Neural progenitor cell (in vitro differentiated cells): ENCODE measurements at regions not wholly inside any gene's neighbourhood (a gene's known extent, or its start where the extent isn't known, plus 50 kb on each side); places are given as distances from the start of the nearest gene placed in this dataset.

Experiments used
- DNase-seq: peaks from one replicate; pipeline ENCODE4 v3.0.0-alpha.2; 2016; ENCODE audit warnings: low spot score
- H2AFZ ChIP-seq: fragments of 200-600 bp; sonication (generic); replicated peaks from 2 replicates; pipeline ENCODE4 v1.6.1; 2016; ENCODE audit warnings: antibody characterized with exemption
- H3F3A ChIP-seq: fragments of 200-600 bp; sonication (generic); 2 replicates; pipeline ENCODE4 v1.6.1; 2016; ENCODE audit warnings: antibody characterized with exemption, low read depth
- H3K27ac ChIP-seq: fragments of 200-600 bp; sonication (generic); 2 replicates; pipeline ENCODE4 v1.5.1; 2016; ENCODE audit warnings: mild to moderate bottlenecking
- H3K27me3 ChIP-seq: fragments of 200-600 bp; sonication (generic); 2 replicates; pipeline ENCODE4 v1.6.1; 2016; ENCODE audit warnings: mild to moderate bottlenecking, moderate library complexity
- H3K36me3 ChIP-seq: fragments of 200-600 bp; sonication (generic); 2 replicates; pipeline ENCODE4 v1.5.1; 2016
- H3K4me1 ChIP-seq: fragments of 200-600 bp; sonication (generic); 2 replicates; pipeline ENCODE4 v1.6.1; 2016; ENCODE audit warnings: mixed run types
- H3K4me2 ChIP-seq: fragments of 200-600 bp; sonication (generic); 2 replicates; pipeline ENCODE4 v1.6.1; 2016
- H3K4me3 ChIP-seq: fragments of 200-600 bp; sonication (generic); 2 replicates; pipeline ENCODE4 v1.5.1; 2016
- H3K79me2 ChIP-seq: fragments of 200-600 bp; sonication (generic); 2 replicates; pipeline ENCODE4 v1.6.1; 2016; ENCODE audit warnings: low read depth
- H3K9ac ChIP-seq: fragments of 200-600 bp; sonication (generic); 2 replicates; pipeline ENCODE4 v1.6.1; 2016
- H3K9me3 ChIP-seq: fragments of 200-600 bp; sonication (generic); 2 replicates; pipeline ENCODE4 v1.5.1; 2016; ENCODE audit warnings: low read depth
- H4K20me1 ChIP-seq: fragments of 200-600 bp; sonication (generic); 2 replicates; pipeline ENCODE4 v1.6.1; 2016; ENCODE audit warnings: low read depth
- H3K27ac Mint-ChIP-seq: 3 replicates; pipeline ENCODE4 v1.8.0; 2021; ENCODE audit warnings: mixed read lengths
- H3K27me3 Mint-ChIP-seq: 2 replicates; pipeline ENCODE4 v1.8.0; 2022; ENCODE audit warnings: low read depth, mild to moderate bottlenecking, inconsistent platforms, moderate library complexity, mixed read lengths; ENCODE audit not compliant: insufficient read depth
- H3K36me3 Mint-ChIP-seq: 3 replicates; pipeline ENCODE4 v1.8.0; 2021; ENCODE audit warnings: mixed read lengths
- H3K4me1 Mint-ChIP-seq: 3 replicates; pipeline ENCODE4 v1.8.0; 2021; ENCODE audit warnings: mixed read lengths
- H3K4me3 Mint-ChIP-seq: 3 replicates; pipeline ENCODE4 v1.8.0; 2021; ENCODE audit warnings: mild to moderate bottlenecking, moderate library complexity, mixed read lengths
- H3K9me3 Mint-ChIP-seq: 3 replicates; pipeline ENCODE4 v1.8.0; 2020; ENCODE audit warnings: mixed read lengths
- EZH2 ChIP-seq: fragments of 200-600 bp; sonication (generic); IDR thresholded peaks from 2 replicates; pipeline ENCODE4 v1.6.1; 2017; ENCODE audit warnings: antibody characterized with exemption, mild to moderate bottlenecking, moderate library complexity
- EZH2phosphoT487 ChIP-seq: fragments of 200-600 bp; sonication (generic); IDR thresholded peaks from 2 replicates; pipeline ENCODE4 v1.6.1; 2017; ENCODE audit warnings: antibody characterized with exemption
- TF ChIP-seq, protein P1 (sequence below): fragments of 200-600 bp; sonication (generic); IDR thresholded peaks from 2 replicates; pipeline ENCODE4 v1.5.1; 2017; ENCODE audit warnings: antibody characterized with exemption, mild to moderate bottlenecking

DNA sequence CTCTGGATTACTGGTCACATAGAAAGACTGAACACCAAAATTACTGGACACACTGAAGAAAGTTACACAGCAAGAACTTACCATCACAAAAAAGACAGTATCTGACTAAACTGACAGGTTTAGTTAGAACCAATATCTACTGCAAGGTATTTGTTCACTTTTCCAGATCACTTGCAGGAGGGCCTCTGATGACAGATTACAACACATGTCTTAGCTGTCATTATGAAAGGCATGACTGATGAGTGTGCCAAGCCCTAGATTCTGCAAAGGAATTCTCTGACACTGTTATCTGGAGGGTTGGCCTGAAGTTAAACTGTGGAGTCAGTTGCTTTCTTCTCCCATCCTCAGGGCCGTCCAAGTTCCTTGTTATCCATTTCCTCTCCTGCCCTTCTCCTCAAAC lies 242.7 kb downstream of the KIF20B start:
- no peak overlapping the region for H3K4me2 ChIP-seq
- H2AFZ ChIP-seq, result no peak overlapping the region
- DNase-seq, result no peak
- H3F3A ChIP-seq, result no peaks in the 10 kb centered on the region
- H3K36me3 ChIP-seq, result no peaks in the 10 kb centered on the region
- Mint-ChIP-seq H3K4me3 (no peak overlapping the region), H3K9me3 (peaks cover 15% of the 10 kb centered on the region), H3K27ac (no peak overlapping the region), H3K36me3 (no peaks in the 10 kb centered on the region), H3K27me3 (peaks cover 2% of the 10 kb centered on the region), H3K4me1 (no peaks in the 10 kb centered on the region)
- no peaks in the 10 kb centered on the region for H3K27me3 ChIP-seq
- H3K9ac ChIP-seq, result no peak overlapping the region
- TF ChIP-seq EZH2, result no peak
- TF ChIP-seq EZH2phosphoT487, result no peak
- TF ChIP-seq, protein P1, sequence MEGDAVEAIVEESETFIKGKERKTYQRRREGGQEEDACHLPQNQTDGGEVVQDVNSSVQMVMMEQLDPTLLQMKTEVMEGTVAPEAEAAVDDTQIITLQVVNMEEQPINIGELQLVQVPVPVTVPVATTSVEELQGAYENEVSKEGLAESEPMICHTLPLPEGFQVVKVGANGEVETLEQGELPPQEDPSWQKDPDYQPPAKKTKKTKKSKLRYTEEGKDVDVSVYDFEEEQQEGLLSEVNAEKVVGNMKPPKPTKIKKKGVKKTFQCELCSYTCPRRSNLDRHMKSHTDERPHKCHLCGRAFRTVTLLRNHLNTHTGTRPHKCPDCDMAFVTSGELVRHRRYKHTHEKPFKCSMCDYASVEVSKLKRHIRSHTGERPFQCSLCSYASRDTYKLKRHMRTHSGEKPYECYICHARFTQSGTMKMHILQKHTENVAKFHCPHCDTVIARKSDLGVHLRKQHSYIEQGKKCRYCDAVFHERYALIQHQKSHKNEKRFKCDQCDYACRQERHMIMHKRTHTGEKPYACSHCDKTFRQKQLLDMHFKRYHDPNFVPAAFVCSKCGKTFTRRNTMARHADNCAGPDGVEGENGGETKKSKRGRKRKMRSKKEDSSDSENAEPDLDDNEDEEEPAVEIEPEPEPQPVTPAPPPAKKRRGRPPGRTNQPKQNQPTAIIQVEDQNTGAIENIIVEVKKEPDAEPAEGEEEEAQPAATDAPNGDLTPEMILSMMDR, result no peak
- H3K79me2 ChIP-seq, result no peaks in the 10 kb centered on the region
- H4K20me1 ChIP-seq, result no peaks in the 10 kb centered on the region
- H3K27ac ChIP-seq, result no peak overlapping the region
- H3K9me3 ChIP-seq, result no peaks in the 10 kb centered on the region
- H3K4me1 ChIP-seq, result no peaks in the 10 kb centered on the region
- no peak overlapping the region for H3K4me3 ChIP-seq

DNA sequence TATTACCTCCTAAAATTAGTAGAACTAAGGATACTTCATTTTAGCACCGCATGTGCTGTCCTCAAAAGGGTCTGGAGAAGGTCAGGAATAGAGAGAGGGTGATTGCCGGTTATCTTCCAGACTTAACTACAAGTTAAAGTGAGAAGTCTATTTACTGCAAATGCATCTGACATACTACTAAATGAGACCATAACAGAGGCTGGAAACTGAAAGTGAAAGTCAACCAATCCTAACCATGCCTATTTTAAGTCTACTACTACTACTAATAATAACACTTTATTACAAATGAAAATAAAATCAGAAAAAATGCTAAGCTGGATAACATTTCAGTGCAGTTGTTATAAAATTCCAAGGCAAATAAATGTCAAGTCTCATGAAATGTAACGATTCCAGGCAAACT lies 244.7 kb downstream of the KIF20B start:
- no peaks in the 10 kb centered on the region for H3K9me3 ChIP-seq
- H3K4me1 ChIP-seq, result no peaks in the 10 kb centered on the region
- Mint-ChIP-seq H3K36me3 (no peaks in the 10 kb centered on the region), H3K27ac (no peak overlapping the region), H3K4me1 (no peaks in the 10 kb centered on the region), H3K4me3 (no peak overlapping the region), H3K9me3 (peaks cover 15% of the 10 kb centered on the region), H3K27me3 (peaks cover 2% of the 10 kb centered on the region)
- no peaks in the 10 kb centered on the region for H3K36me3 ChIP-seq
- no peaks in the 10 kb centered on the region for H3K79me2 ChIP-seq
- H3F3A ChIP-seq, result no peaks in the 10 kb centered on the region
- no peak for DNase-seq
- H2AFZ ChIP-seq, result no peak overlapping the region
- TF ChIP-seq EZH2phosphoT487 (no peak), EZH2 (no peak)
- TF ChIP-seq, protein P1, result no peak
- no peaks in the 10 kb centered on the region for H3K27me3 ChIP-seq
- H3K4me3 ChIP-seq, result no peak overlapping the region
- H3K27ac ChIP-seq, result no peak overlapping the region
- no peak overlapping the region for H3K4me2 ChIP-seq
- no peaks in the 10 kb centered on the region for H4K20me1 ChIP-seq
- H3K9ac ChIP-seq, result no peak overlapping the region

DNA sequence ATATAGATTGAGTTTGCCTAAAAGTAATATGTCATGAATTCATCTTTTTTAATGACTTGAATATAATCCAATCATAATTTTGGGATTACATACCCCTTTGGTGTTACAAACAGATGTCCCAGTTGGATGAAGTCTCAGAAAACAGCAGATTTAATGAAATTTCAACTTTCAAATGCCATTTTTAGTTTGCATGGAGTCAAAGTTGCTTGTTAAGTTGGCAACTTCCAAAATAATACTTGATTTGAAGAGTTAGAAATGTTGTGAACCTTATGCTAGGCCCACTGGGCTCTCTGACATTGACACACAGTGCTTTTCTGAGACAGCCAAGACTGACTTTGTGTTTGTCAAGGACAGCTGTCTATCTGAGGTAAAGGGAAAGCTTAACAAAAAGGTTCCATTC lies 248.1 kb downstream of the KIF20B start:
- Mint-ChIP-seq H3K4me1 (no peaks in the 10 kb centered on the region), H3K9me3 (peaks cover 15% of the 10 kb centered on the region), H3K4me3 (no peak overlapping the region), H3K36me3 (no peaks in the 10 kb centered on the region), H3K27ac (no peak overlapping the region), H3K27me3 (peaks cover 2% of the 10 kb centered on the region)
- Histone ChIP-seq H3K4me2 (no peak overlapping the region), H3K4me3 (no peak overlapping the region), H3F3A (no peaks in the 10 kb centered on the region), H3K4me1 (no peaks in the 10 kb centered on the region), H3K36me3 (no peaks in the 10 kb centered on the region), H3K9ac (no peak overlapping the region), H4K20me1 (no peaks in the 10 kb centered on the region), H2AFZ (no peak overlapping the region), H3K27ac (no peak overlapping the region), H3K9me3 (no peaks in the 10 kb centered on the region), H3K27me3 (no peaks in the 10 kb centered on the region), H3K79me2 (no peaks in the 10 kb centered on the region)
- TF ChIP-seq, protein P1, result no peak
- TF ChIP-seq EZH2, result no peak
- TF ChIP-seq EZH2phosphoT487, result no peak
- DNase-seq, result no peak

DNA sequence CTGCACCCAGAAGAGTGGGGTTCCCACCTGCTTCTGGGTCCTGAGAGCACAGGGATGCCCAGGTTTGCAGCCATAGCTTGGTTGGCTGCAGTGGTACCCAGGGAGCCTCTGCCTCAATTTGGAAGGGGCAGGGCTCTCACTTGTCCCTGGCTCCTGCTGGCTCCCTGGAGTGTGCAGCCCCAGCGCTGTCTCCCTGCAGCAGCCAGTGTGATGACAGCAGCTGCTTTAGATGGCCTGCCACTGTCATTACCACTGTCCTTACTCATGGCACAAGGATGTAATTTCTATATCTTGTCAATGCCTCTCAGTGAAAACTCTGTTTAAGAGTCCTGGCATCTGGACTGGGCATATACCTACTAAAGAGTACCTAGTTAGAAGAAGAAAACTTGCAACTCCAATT lies 250.9 kb downstream of the KIF20B start:
- Histone ChIP-seq H4K20me1 (no peaks in the 10 kb centered on the region), H3K36me3 (no peaks in the 10 kb centered on the region), H3F3A (no peaks in the 10 kb centered on the region), H3K9ac (no peak overlapping the region), H3K27ac (no peak overlapping the region), H2AFZ (no peak overlapping the region), H3K4me1 (no peaks in the 10 kb centered on the region), H3K79me2 (no peaks in the 10 kb centered on the region), H3K27me3 (no peaks in the 10 kb centered on the region), H3K4me2 (no peak overlapping the region), H3K4me3 (no peak overlapping the region), H3K9me3 (no peaks in the 10 kb centered on the region)
- DNase-seq, result no peak
- TF ChIP-seq EZH2phosphoT487, result no peak
- TF ChIP-seq, protein P1, result no peak
- Mint-ChIP-seq H3K9me3 (peaks cover 14% of the 10 kb centered on the region), H3K27me3 (peaks cover 2% of the 10 kb centered on the region), H3K4me3 (no peak overlapping the region), H3K27ac (no peak overlapping the region), H3K4me1 (no peaks in the 10 kb centered on the region), H3K36me3 (no peaks in the 10 kb centered on the region)
